CD4-positive, alpha-beta memory T cell (primary cell): ENCODE measurements at regions not wholly inside any gene's neighbourhood (a gene's known extent, or its start where the extent isn't known, plus 50 kb on each side); places are given as distances from the start of the nearest gene placed in this dataset.

Source experiments
- CTCF ChIA-PET: fragments of 350-600 bp; sonication (Branson Sonifier 250); formaldehyde crosslinking; loops from one replicate; lab custom pipeline; 2021; ENCODE audit warnings: inconsistent platforms; ENCODE audit not compliant: partially characterized antibody; lab: Charles Lee
- POLR2A ChIA-PET: fragments of 350-600 bp; sonication (Branson Sonifier 250); formaldehyde crosslinking; loops from one replicate; lab custom pipeline; 2021; ENCODE audit not compliant: partially characterized antibody; lab: Charles Lee
- DNase-seq, 5 donors: peaks; one replicate each; pipeline versions ENCODE4 v3.0.0 to v3.0.0-alpha.2; 2020 to 2022; ENCODE audit warnings: mixed read lengths in 1 of 5
- H3K27ac ChIP-seq: one replicate; pipeline ENCODE4 v1.7.0; 2013; ENCODE audit warnings: low read depth, low read length
- H3K27me3 ChIP-seq: 2 replicates; pipeline ENCODE4 v1.7.0; 2013; ENCODE audit warnings: mild to moderate bottlenecking, low read length, moderate library complexity; ENCODE audit not compliant: insufficient read depth
- H3K36me3 ChIP-seq: 2 replicates; pipeline ENCODE4 v1.7.0; 2013; ENCODE audit warnings: mild to moderate bottlenecking, low read length, moderate library complexity; ENCODE audit not compliant: insufficient read depth
- H3K4me1 ChIP-seq: 2 replicates; pipeline ENCODE4 v1.7.0; 2013; ENCODE audit warnings: mild to moderate bottlenecking, low read length, moderate library complexity; ENCODE audit not compliant: insufficient read depth
- H3K4me3 ChIP-seq, 2 donors: one replicate each; pipeline ENCODE4 v1.7.0; 2013; ENCODE audit warnings: low read length in 2 of 2, mild to moderate bottlenecking in 1 of 2
- H3K9me3 ChIP-seq, 2 donors: one replicate each; pipeline ENCODE4 v1.7.0; 2013; ENCODE audit warnings: low read length in 2 of 2, control low read depth in 1 of 2; ENCODE audit not compliant: control insufficient read depth in 1 of 2
- H3K27ac Mint-ChIP-seq, 7 donors: one replicate each; pipeline ENCODE4 v1.8.0; 2020 to 2021; ENCODE audit warnings: mixed read lengths in 7 of 7, mild to moderate bottlenecking in 6 of 7, inconsistent platforms in 3 of 7, moderate library complexity in 3 of 7
- H3K27me3 Mint-ChIP-seq, 2 donors: one replicate each; pipeline ENCODE4 v1.8.0; 2020 to 2021; ENCODE audit warnings: mixed read lengths in 2 of 2
- H3K36me3 Mint-ChIP-seq, 2 donors: one replicate each; pipeline ENCODE4 v1.8.0; 2020 to 2021; ENCODE audit warnings: mixed read lengths in 2 of 2, inconsistent platforms in 1 of 2, mild to moderate bottlenecking in 1 of 2
- H3K4me1 Mint-ChIP-seq, 4 donors: one replicate each; pipeline ENCODE4 v1.8.0; 2020 to 2021; ENCODE audit warnings: mixed read lengths in 4 of 4, mild to moderate bottlenecking in 1 of 4
- H3K4me3 Mint-ChIP-seq, 8 donors: one replicate each; pipeline ENCODE4 v1.8.0; 2020 to 2021; ENCODE audit warnings: mixed read lengths in 8 of 8, mild to moderate bottlenecking in 7 of 8, moderate library complexity in 6 of 8, inconsistent platforms in 3 of 8
- H3K9me3 Mint-ChIP-seq, 8 donors: one replicate each; pipeline ENCODE4 v1.8.0; 2020 to 2021; ENCODE audit warnings: mixed read lengths in 8 of 8, mild to moderate bottlenecking in 5 of 8, inconsistent platforms in 3 of 8, moderate library complexity in 1 of 8
- intact Hi-C: fragments of 100-400 bp; cut with micrococcal nuclease; formaldehyde crosslinking; loops from one replicate; pipeline ENCODE4 v1.15.1; 2023

DNA sequence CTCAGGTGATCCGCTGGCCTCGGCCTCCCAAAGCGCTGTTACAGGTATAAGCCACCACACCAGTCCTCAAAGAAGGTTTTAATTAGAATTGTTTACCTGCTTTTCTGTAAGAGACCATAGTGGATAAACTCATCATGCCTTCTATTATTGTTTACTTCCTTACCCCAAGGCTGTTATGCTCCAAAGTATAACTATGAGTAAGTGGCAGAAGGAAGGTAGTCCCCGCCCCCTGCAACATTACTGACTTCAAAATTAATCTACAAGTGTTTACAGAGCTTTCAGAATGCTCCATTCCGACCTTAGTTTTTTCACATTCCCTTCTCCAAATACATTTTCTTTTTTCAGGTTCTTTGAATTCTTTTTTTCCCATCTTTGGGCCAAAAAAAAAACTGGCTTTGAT, 480.5 kb upstream of the NOX3 start:
- H3K9me3 ChIP-seq: no peaks in the 10 kb centered on the region
- no peaks in the 10 kb centered on the region for H3K27me3 Mint-ChIP-seq
- ChIA-PET CTCF (no interaction called here), POLR2A (no interaction called here)
- DNase-seq: no peak
- intact Hi-C loops: no loop called here
- no peak overlapping the region for H3K27ac Mint-ChIP-seq
- H3K36me3 Mint-ChIP-seq: no peaks in the 10 kb centered on the region
- no peaks in the 10 kb centered on the region for H3K4me1 ChIP-seq
- H3K4me1 Mint-ChIP-seq: no peaks in the 10 kb centered on the region
- H3K4me3 ChIP-seq: no peak overlapping the region
- no peak overlapping the region for H3K27ac ChIP-seq
- H3K27me3 ChIP-seq: no peaks in the 10 kb centered on the region
- H3K4me3 Mint-ChIP-seq: no peak overlapping the region
- peaks cover 0 to 14% (median 8%) of the 10 kb centered on the region in 8 donors for H3K9me3 Mint-ChIP-seq
- H3K36me3 ChIP-seq: no peaks in the 10 kb centered on the region

DNA sequence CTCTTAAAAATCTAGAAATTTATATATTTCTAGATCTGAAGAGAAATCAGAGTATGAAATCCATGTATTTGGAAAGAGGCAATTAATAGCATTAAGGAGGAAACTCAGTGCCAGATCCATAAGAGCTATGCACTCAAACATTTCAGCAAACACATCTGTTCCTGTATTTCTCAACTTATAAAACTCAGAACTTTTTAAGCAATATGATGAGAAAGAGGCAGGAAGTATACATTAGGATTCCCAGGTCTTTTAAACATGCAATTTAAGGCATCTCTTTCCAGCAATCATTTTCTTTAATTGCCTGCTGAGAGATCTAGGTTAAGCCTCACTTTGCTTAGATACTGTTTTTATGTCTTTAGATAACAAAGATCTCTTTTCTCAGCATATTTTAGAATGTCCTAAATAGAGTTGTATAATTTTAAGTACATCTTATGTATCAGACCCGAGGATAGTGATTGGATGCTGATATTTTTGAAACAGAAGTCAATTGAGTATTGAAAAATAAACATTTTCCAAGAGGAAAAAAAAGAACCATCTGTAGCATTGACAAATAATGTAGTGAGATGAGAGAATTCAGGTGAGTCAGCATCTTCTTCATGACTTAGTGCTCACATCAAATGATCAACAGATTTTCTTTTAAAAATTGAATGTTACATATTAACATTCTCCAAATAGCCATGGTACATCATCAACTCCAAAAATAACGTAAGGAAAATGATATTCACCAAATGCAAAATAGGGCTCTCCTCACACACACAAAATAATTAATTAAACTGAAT, 461.4 kb upstream of the NOX3 start:
- CTCF ChIA-PET: no interaction called here
- POLR2A ChIA-PET: no interaction called here
- no peaks in the 10 kb centered on the region for H3K27me3 Mint-ChIP-seq

DNA sequence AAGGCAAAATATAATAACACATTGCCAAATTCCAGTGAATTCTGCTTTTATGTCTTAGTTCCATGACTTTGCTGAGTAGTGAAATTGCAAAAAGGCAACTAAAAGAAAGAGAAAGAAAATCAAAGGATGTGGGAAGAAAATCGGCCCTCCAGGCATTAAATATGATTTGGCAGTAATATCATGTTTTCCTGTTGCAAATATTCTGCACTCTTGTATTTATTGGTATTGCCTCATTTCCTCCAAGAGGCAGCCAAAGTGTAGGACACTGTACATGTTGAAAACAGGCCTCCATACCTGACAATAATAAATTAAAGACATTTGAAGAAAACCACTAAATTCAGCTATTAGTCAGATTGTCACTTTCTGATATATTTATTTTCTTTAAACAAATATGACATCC, 460.0 kb upstream of the NOX3 start:
- ChIA-PET CTCF (no interaction called here), POLR2A (no interaction called here)
- Histone ChIP-seq H3K36me3 (no peaks in the 10 kb centered on the region), H3K27ac (no peak overlapping the region), H3K4me1 (no peaks in the 10 kb centered on the region), H3K9me3 (peaks cover 0 to under 1% of the 10 kb centered on the region in 2 donors), H3K27me3 (no peaks in the 10 kb centered on the region), H3K4me3 (no peak overlapping the region)
- H3K4me1 Mint-ChIP-seq: no peaks in the 10 kb centered on the region
- peaks cover 2 to 6% of the 10 kb centered on the region in 2 donors for H3K36me3 Mint-ChIP-seq
- intact Hi-C loops: no loop called here
- no peak overlapping the region for H3K27ac Mint-ChIP-seq
- no peak for DNase-seq
- H3K27me3 Mint-ChIP-seq: no peaks in the 10 kb centered on the region
- H3K9me3 Mint-ChIP-seq: peaks cover 0 to 13% (median 3%) of the 10 kb centered on the region in 8 donors
- no peak overlapping the region for H3K4me3 Mint-ChIP-seq

More for the DNA sequence above, 461.4 kb upstream of the NOX3 start:
- intact Hi-C loops: no loop called here
- Mint-ChIP-seq H3K36me3 (no peaks in the 10 kb centered on the region), H3K4me3 (no peak overlapping the region), H3K4me1 (no peaks in the 10 kb centered on the region), H3K9me3 (peaks cover 0 to 10% (median 2%) of the 10 kb centered on the region in 8 donors), H3K27ac (no peak overlapping the region)
- H3K9me3 ChIP-seq: peaks cover 0 to 5% of the 10 kb centered on the region in 2 donors
- H3K4me3 ChIP-seq: no peak overlapping the region
- no peaks in the 10 kb centered on the region for H3K27me3 ChIP-seq
- no peak for DNase-seq
- no peaks in the 10 kb centered on the region for H3K36me3 ChIP-seq
- no peak overlapping the region for H3K27ac ChIP-seq
- H3K4me1 ChIP-seq: no peaks in the 10 kb centered on the region

DNA sequence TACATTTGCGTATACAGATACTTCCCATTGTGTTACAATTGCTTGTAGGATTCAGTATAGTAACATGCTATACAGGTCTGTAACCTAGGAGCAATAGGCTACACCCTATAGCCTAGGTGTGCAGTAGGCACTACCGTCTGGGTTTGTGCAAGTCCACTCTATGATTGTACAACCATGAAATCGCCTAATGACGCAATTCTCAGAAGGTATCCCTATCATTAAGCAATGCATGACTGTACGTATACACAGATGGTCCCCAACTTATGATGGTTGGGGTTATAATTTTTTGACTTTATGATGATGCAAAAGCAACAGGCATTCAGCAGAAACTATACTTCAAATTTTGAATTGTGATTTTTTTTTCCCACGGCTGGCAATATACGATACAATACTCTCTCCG, 458.2 kb upstream of the NOX3 start:
- Histone ChIP-seq H3K4me1 (no peaks in the 10 kb centered on the region), H3K9me3 (no peaks in the 10 kb centered on the region), H3K4me3 (no peak overlapping the region), H3K27me3 (no peaks in the 10 kb centered on the region), H3K27ac (no peak overlapping the region), H3K36me3 (no peaks in the 10 kb centered on the region)
- intact Hi-C loops: no loop called here
- POLR2A ChIA-PET: no interaction called here
- DNase-seq: no peak
- Mint-ChIP-seq H3K4me3 (no peak overlapping the region), H3K4me1 (no peaks in the 10 kb centered on the region), H3K27me3 (no peaks in the 10 kb centered on the region), H3K9me3 (peaks cover 0 to 21% (median 8%) of the 10 kb centered on the region in 8 donors), H3K36me3 (peaks cover 2 to 13% of the 10 kb centered on the region in 2 donors), H3K27ac (no peak overlapping the region)
- CTCF ChIA-PET: interaction anchor here (1.6 kb wide), 1 partner anchor 8 kb away, joined by 3 read pairs; no protein-coding TSS in a partner anchor

DNA sequence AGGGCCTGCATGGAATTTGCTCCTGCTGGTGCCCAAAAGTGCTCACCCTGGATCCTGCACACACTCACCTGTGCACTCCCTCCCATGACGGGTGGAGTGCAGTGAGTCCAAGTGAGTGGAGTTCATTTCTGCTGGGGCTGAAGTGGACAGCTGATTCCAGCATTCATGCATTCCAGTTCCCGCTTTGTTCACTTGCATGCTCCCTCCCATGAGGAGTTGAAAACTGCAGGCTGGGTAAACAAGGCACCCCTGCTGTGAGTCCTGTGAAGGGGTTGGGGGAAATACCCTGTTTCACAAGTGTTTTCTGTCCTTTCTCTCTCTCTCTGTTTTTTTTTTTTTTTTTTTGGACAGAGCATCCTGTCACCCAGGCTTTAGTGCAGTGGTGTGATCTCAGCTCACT, 454.1 kb upstream of the NOX3 start:
- Mint-ChIP-seq H3K27ac (no peak overlapping the region), H3K27me3 (no peaks in the 10 kb centered on the region), H3K36me3 (peaks cover 2 to 20% of the 10 kb centered on the region in 2 donors), H3K9me3 (peaks cover 3 to 30% (median 14%) of the 10 kb centered on the region in 8 donors), H3K4me1 (no peaks in the 10 kb centered on the region), H3K4me3 (no peak overlapping the region)
- H3K27me3 ChIP-seq: no peaks in the 10 kb centered on the region
- H3K27ac ChIP-seq: no peak overlapping the region
- no peak for DNase-seq
- ChIA-PET POLR2A (no interaction called here), CTCF (no interaction called here)
- intact Hi-C loops: no loop called here
- no peaks in the 10 kb centered on the region for H3K36me3 ChIP-seq
- no peak overlapping the region for H3K4me3 ChIP-seq
- H3K4me1 ChIP-seq: no peaks in the 10 kb centered on the region
- no peaks in the 10 kb centered on the region for H3K9me3 ChIP-seq

DNA sequence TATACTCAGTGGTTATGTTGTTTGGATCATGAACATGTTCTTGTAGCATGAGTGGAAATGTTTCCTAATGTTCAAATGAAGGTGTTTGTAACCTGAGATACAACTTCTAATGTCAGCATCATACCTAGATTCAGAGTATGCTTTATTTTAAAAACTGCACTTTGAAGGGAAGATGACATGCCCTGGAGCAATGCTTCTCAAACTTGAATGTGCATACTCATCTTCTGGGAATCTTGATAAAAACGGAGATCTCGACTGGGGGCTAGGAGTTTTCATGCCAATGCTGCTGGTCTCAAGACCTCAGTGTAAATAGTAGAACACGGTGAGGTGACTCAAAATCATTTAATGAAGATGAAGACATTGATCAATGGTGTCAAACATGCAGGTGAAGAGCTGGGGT, 440.0 kb upstream of the NOX3 start:
- no peaks in the 10 kb centered on the region for H3K36me3 Mint-ChIP-seq
- no peak overlapping the region for H3K4me3 Mint-ChIP-seq
- H3K4me1 ChIP-seq: no peaks in the 10 kb centered on the region
- no peak for DNase-seq
- H3K27ac Mint-ChIP-seq: no peak overlapping the region
- intact Hi-C loops: no loop called here
- no peak overlapping the region for H3K4me3 ChIP-seq
- no peaks in the 10 kb centered on the region for H3K36me3 ChIP-seq
- H3K4me1 Mint-ChIP-seq: no peaks in the 10 kb centered on the region
- H3K27ac ChIP-seq: no peak overlapping the region
- ChIA-PET CTCF (no interaction called here), POLR2A (no interaction called here)
- no peaks in the 10 kb centered on the region for H3K27me3 ChIP-seq
- H3K9me3 Mint-ChIP-seq: peaks cover 0 to 2% (median 0%) of the 10 kb centered on the region in 8 donors
- H3K9me3 ChIP-seq: no peaks in the 10 kb centered on the region
- H3K27me3 Mint-ChIP-seq: no peaks in the 10 kb centered on the region

DNA sequence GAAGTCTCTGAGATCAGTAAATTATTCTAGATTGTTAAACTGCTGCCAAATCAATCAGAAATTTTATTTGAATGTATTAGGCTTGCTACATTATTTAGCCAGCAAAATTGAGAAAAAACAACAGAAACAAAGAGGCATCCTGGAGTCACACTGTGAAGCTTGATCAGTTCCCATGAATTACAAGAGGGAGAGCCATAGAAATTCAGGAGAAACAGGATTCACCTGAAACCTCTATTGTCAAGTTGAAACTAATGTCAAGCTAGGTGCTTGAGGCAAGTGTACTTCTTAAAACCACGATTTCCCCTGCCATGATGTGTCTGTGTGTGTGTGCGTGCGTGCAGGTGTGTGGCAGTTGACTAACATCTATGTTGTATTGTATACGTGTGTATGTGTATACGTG, 439.1 kb upstream of the NOX3 start:
- POLR2A ChIA-PET: no interaction called here
- intact Hi-C loops: no loop called here
- Mint-ChIP-seq H3K4me1 (no peaks in the 10 kb centered on the region), H3K9me3 (peaks cover 0 to 2% (median 0%) of the 10 kb centered on the region in 8 donors), H3K36me3 (no peaks in the 10 kb centered on the region), H3K27ac (no peak overlapping the region), H3K4me3 (no peak overlapping the region), H3K27me3 (no peaks in the 10 kb centered on the region)
- Histone ChIP-seq H3K36me3 (no peaks in the 10 kb centered on the region), H3K9me3 (no peaks in the 10 kb centered on the region), H3K27me3 (no peaks in the 10 kb centered on the region), H3K4me1 (no peaks in the 10 kb centered on the region), H3K4me3 (no peak overlapping the region), H3K27ac (no peak overlapping the region)
- CTCF ChIA-PET: no interaction called here
- DNase-seq: no peak
